ENCODE measurements at regions not wholly inside any gene's neighbourhood (a gene's known extent, or its start where the extent isn't known, plus 50 kb on each side); places are given as distances from the start of the nearest gene placed in this dataset.

GRCh38 chr9:117480253-117480652 is 65.4 kb upstream of the ASTN2 start:
- H2BK20ac ChIP-seq (ENCODE audit: low read depth, low read length, poor library complexity, severe bottlenecking): no peak overlapping the region
- Mint-ChIP-seq H3K4me1 (peaks cover 8 to 9% of the 10 kb centered on the region in 2 experiments), H3K27me3 (ENCODE audit: low read depth) (peaks cover 20% of the 10 kb centered on the region), H3K4me3 (no peak overlapping the region; a peak in 1 of 5 replicates), H3K9me3 (no peaks in the 10 kb centered on the region), H3K27ac (no peak overlapping the region), H3K36me3 (ENCODE audit: insufficient read depth in 1 of 3, low read depth in 3 of 3) (no peaks in the 10 kb centered on the region)
- H2BK120ac ChIP-seq (ENCODE audit: low read depth, low read length, poor library complexity, severe bottlenecking): no peak overlapping the region
- H2BK12ac ChIP-seq (ENCODE audit: insufficient read length, low read depth, low read length): no peak overlapping the region
- peaks cover 6% of the 10 kb centered on the region; the same call in 1 of the 2 replicates for H3K4me1 ChIP-seq (ENCODE audit: insufficient read depth, low read length)
- H3K27ac ChIP-seq (ENCODE audit: insufficient read length, low read depth, low read length): no peak overlapping the region
- no peak for TF ChIP-seq CTCF (conservative IDR thresholded peaks at IDR 0.05)
- no peak overlapping the region for H3K18ac ChIP-seq (ENCODE audit: insufficient read length, low read depth, low read length)
- no peak overlapping the region for H3K9ac ChIP-seq (ENCODE audit: extremely low read depth, insufficient read length, low read length)
- H4K20me1 ChIP-seq (ENCODE audit: control insufficient read depth, insufficient read depth, insufficient read length): no peaks in the 10 kb centered on the region
- H2AK5ac ChIP-seq (ENCODE audit: insufficient read length, low read length): no peak overlapping the region
- H3K9me3 ChIP-seq (ENCODE audit: control insufficient read depth, low read depth, low read length): no peaks in the 10 kb centered on the region
- no peak overlapping the region for H4K91ac ChIP-seq (ENCODE audit: insufficient read length, low read depth, low read length)
- H3T11ph ChIP-seq (ENCODE audit: low read length): no peak overlapping the region
- H3K56ac ChIP-seq (ENCODE audit: insufficient read length, low read depth, low read length): no peak overlapping the region
- no peaks in the 10 kb centered on the region for H3K23me2 ChIP-seq (ENCODE audit: insufficient read length, low read depth, low read length, poor library complexity, severe bottlenecking)
- no peaks in the 10 kb centered on the region for H3K79me1 ChIP-seq (ENCODE audit: insufficient read depth, low read depth, low read length, poor library complexity, severe bottlenecking)
- H3K23ac ChIP-seq (ENCODE audit: insufficient read length, low read depth, low read length): no peak overlapping the region
- no peak overlapping the region for H4K5ac ChIP-seq (ENCODE audit: insufficient read length, low read depth, low read length)
- no CpG with 5 or more reads among the region's 2 CpGs for WGBS (ENCODE audit: extremely low coverage, insufficient read length, low lambda C conversion rate)
- H3K27me3 ChIP-seq (ENCODE audit: insufficient read depth, low read length): no peaks in the 10 kb centered on the region
- H3K14ac ChIP-seq (ENCODE audit: insufficient read depth, low read length): no peak overlapping the region
- no peak overlapping the region for H2AFZ ChIP-seq (ENCODE audit: low read length)
- H2BK5ac ChIP-seq (ENCODE audit: insufficient read length, low read length): no peak overlapping the region
- no peak overlapping the region for H2BK15ac ChIP-seq (ENCODE audit: low read depth, low read length)
- H4K8ac ChIP-seq (replicated peaks; ENCODE audit: insufficient read length, low read depth, low read length): no peak overlapping the region
- no peak overlapping the region for H3K4ac ChIP-seq (ENCODE audit: low read depth, low read length)
- DNase-seq: no peak
- H3K79me2 ChIP-seq (ENCODE audit: insufficient read depth, low read length): no peaks in the 10 kb centered on the region
- H3K4me2 ChIP-seq (ENCODE audit: insufficient read depth, insufficient read length, low read length): no peak overlapping the region
